GM21360 (cell line): ENCODE measurements at regions not wholly inside any gene's neighbourhood (a gene's known extent, or its start where the extent isn't known, plus 50 kb on each side); places are given as distances from the start of the nearest gene placed in this dataset.
"Not testable (repeated sequence)": the region's sequence is repeated elsewhere in the genome, so short reads cannot be mapped to it uniquely, and the experiment has no call there.

Experiments
- ATAC-seq: cut with Tn5 transposase; IDR thresholded peaks from one replicate; pipeline ENCODE4 v1.9.1; 2021; ENCODE audit warnings: mild to moderate bottlenecking, moderate library complexity; ENCODE audit not compliant: unreplicated experiment

- no peak for ATAC-seq
Observed at GRCh38 chr13:31515427-31515826, 223.9 kb upstream of the RXFP2 start.

- no peak for ATAC-seq
Observed at GRCh38 chr13:31517599-31517998, 221.7 kb upstream of the RXFP2 start.

GRCh38 chr13:31518645-31519044 lies 220.7 kb upstream of the RXFP2 start:
- no peak for ATAC-seq

- no peak for ATAC-seq
Observed at GRCh38 chr13:31521435-31521834, 217.9 kb upstream of the RXFP2 start.

GRCh38 chr13:31522396-31522795 lies 216.9 kb upstream of the RXFP2 start:
- no peak for ATAC-seq

- no peak for ATAC-seq
Observed at GRCh38 chr13:31528176-31528575, 211.2 kb upstream of the RXFP2 start.

- no peak for ATAC-seq
Observed at GRCh38 chr13:31528758-31529157, 210.6 kb upstream of the RXFP2 start.

GRCh38 chr13:31530922-31531321 lies 208.4 kb upstream of the RXFP2 start:
- ATAC-seq, result no peak

GRCh38 chr13:31537052-31537451 lies 202.3 kb upstream of the RXFP2 start:
- ATAC-seq, result no peak

- no peak for ATAC-seq
Observed at GRCh38 chr13:31538067-31539042, 201.0 kb upstream of the RXFP2 start.

GRCh38 chr13:31540281-31540680 lies 199.0 kb upstream of the RXFP2 start:
- ATAC-seq, result no peak

- no peak for ATAC-seq
Observed at GRCh38 chr13:31543190-31543589, 196.1 kb upstream of the RXFP2 start.

- ATAC-seq, result no peak
Observed at GRCh38 chr13:31545616-31546015, 193.7 kb upstream of the RXFP2 start.

- no peak for ATAC-seq
Observed at GRCh38 chr13:31556376-31556775, 182.9 kb upstream of the RXFP2 start.

- not testable (repeated sequence) for ATAC-seq
Observed at GRCh38 chr13:31584221-31584620, 155.1 kb upstream of the RXFP2 start.

GRCh38 chr13:31587698-31588266 lies 151.5 kb upstream of the RXFP2 start:
- ATAC-seq, result no peak

GRCh38 chr13:31588316-31588715 lies 151.0 kb upstream of the RXFP2 start:
- ATAC-seq, result no peak

GRCh38 chr13:31588893-31589292 lies 150.4 kb upstream of the RXFP2 start:
- ATAC-seq, result no peak

GRCh38 chr13:31591642-31592233 lies 147.6 kb upstream of the RXFP2 start:
- no peak for ATAC-seq

GRCh38 chr13:31594056-31594455 lies 145.3 kb upstream of the RXFP2 start:
- no peak for ATAC-seq

- ATAC-seq, result no peak
Observed at GRCh38 chr13:31595563-31595962, 143.8 kb upstream of the RXFP2 start.

GRCh38 chr13:31598990-31599389 lies 140.3 kb upstream of the RXFP2 start:
- no peak for ATAC-seq
